Ovary (tissue), 7 donors: ENCODE measurements at regions not wholly inside any gene's neighbourhood (a gene's known extent, or its start where the extent isn't known, plus 50 kb on each side); places are given as distances from the start of the nearest gene placed in this dataset.
"Not testable (repeated sequence)": the region's sequence is repeated elsewhere in the genome, so short reads cannot be mapped to it uniquely, and the experiment has no call there.

Experiments
- DNase-seq, 5 donors: peaks; one replicate each; pipeline ENCODE4 v3.0.0-alpha.2; 2019 to 2020
- H3K27ac ChIP-seq, 2 donors: fragments of 200-600 bp; one replicate each; pipeline versions ENCODE4 v1.5.1 to v1.8.0; 2019 to 2022
- H3K27me3 ChIP-seq: fragments of 200-600 bp; one replicate; pipeline ENCODE4 v1.8.0; 2022
- H3K36me3 ChIP-seq: fragments of 200-600 bp; sonication (generic); one replicate; pipeline ENCODE4 v1.5.1; 2019
- H3K4me1 ChIP-seq: one replicate; pipeline ENCODE4 v1.8.1; 2013; ENCODE audit warnings: mild to moderate bottlenecking, moderate library complexity; ENCODE audit not compliant: insufficient read depth
- H3K4me3 ChIP-seq: fragments of 200-600 bp; sonication (generic); one replicate; pipeline ENCODE4 v1.5.1; 2017
- H3K9me3 ChIP-seq, 2 donors: fragments of 200-600 bp in 1 of 2; sonication (generic) in 1 of 2; one replicate each; pipeline versions ENCODE4 v1.5.1 to v1.8.1; 2013 to 2019; ENCODE audit warnings: mild to moderate bottlenecking in 1 of 2, moderate library complexity in 1 of 2
- EP300 ChIP-seq: sonication (generic); formaldehyde crosslinking; IDR thresholded peaks from one replicate; pipeline ENCODE4 v1.6.1; 2017; ENCODE audit warnings: antibody characterized with exemption
- POLR2A ChIP-seq: fragments of 450-650 bp; IDR thresholded peaks from one replicate; pipeline ENCODE4 v1.6.1; 2017; ENCODE audit warnings: antibody characterized with exemption, mild to moderate bottlenecking, moderate library complexity
- WGBS, 3 donors: extraction: QIAGEN DNeasy Blood & Tissue Kit in 1 of 3; methylation state at CpG; one replicate each; pipeline versions ENCODE4 v1.1.5 to v1.1.7; 2013 to 2017; 5-methylcytosine and 5-hydroxymethylcytosine counted together
- intact Hi-C, 4 donors: fragments of 100-400 bp; cut with DNase I; formaldehyde crosslinking; loops; one replicate each; pipeline versions ENCODE4 v1.11.0 to v1.15.1; 2022 to 2023
- TF ChIP-seq, protein P1 (sequence below), 3 donors: fragments of 450-650 bp in 2 of 3; fragments of 200-600 bp in 1 of 3; IDR thresholded peaks; one replicate each; pipeline versions ENCODE4 v1.5.1 to v1.8.0; 2016 to 2022; ENCODE audit warnings: antibody characterized with exemption in 3 of 3, mild to moderate bottlenecking in 1 of 3
- donor health status: DM: no; HTN: no; CAD: no; lungs with moderate emphysema.
- donor health status: DM: no; HTN: no; CAD: no.
- donor health status: Bipolar disorder and iron deficiency.
- donor health status: DM: no; HTN: no; CAD: no.
- donor health status: DM: yes; HTN: yes; CAD: no.

DNA sequence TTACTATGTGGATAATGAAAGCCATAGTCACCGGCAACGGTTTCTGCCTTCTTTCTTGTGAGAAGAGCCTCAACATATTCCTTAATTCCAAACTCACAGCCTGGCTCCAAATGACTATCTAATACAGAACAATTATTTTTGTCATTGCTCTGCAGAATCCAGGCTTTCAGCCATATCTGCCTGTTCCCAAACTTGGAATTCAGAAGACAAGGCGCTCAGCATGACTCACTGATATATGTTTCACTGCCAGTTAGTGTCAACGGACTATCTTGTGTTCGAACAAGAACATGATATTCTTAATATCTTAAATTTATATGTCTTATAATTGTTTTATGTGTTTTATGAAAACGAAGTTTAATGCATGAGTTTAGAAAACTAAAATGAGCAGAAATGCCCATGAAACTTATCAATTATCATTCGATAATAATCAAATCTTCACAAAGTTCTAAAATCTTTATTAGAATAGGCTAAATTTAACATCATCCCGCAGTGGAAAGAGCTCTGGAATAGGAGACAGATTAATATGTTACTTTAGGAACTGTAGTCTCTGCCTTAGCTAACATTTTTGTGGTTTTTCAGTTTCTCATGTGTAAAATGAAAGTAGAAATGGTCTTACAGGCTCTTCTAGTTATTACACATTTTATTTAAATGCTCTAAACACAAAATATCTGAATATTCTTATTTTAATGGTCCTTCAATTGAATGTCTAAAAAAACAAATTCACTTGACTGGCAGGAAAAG, 669.3 kb upstream of the GJE1 start:
- WGBS, 3 donors: 25 to 28% (median 27%) methylated on average over 8 of the region's 8 CpGs

DNA sequence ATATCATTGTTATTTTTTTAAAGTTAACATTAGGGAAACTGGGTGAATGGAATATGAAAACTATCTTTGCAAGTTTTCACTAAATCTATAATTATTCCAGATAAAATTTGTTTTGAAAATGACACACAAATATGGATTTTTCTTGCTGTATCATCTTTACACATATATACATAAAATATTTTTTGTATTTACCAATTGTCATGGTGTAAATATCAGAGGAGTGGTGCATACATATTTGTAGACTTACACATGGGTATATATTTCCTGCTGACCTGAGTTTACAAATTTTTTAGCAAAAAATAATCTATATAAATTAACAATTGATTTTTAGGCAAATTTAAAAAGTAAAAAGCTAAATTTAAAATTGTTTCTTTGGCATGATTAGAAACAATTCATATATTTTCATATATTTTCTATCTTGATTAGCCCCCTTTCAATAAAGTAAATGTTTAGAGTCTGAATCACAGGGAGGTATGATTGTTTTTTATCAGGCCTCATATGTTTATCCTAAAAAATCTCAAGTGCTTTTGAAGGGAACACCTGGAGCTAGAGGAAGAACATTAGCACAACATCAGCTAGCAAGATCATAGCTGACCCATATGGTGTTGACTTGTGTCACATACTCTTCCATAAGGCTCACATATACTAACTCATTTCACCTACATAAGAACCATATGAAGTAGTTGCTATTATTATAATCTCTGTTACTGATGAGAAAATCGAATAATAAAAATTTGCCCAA, 671.8 kb upstream of the GJE1 start:
- no peak overlapping the region for H3K4me3 ChIP-seq
- 96 to 98% (median 97%) methylated on average over 1 of the region's 1 CpG for WGBS, 3 donors
- H3K27ac ChIP-seq: no peak overlapping the region
- intact Hi-C loops: no loop called here
- no peaks in the 10 kb centered on the region for H3K4me1 ChIP-seq
- H3K27me3 ChIP-seq: no peaks in the 10 kb centered on the region
- no peak for TF ChIP-seq POLR2A
- no peak for TF ChIP-seq EP300
- TF ChIP-seq, protein P1, sequence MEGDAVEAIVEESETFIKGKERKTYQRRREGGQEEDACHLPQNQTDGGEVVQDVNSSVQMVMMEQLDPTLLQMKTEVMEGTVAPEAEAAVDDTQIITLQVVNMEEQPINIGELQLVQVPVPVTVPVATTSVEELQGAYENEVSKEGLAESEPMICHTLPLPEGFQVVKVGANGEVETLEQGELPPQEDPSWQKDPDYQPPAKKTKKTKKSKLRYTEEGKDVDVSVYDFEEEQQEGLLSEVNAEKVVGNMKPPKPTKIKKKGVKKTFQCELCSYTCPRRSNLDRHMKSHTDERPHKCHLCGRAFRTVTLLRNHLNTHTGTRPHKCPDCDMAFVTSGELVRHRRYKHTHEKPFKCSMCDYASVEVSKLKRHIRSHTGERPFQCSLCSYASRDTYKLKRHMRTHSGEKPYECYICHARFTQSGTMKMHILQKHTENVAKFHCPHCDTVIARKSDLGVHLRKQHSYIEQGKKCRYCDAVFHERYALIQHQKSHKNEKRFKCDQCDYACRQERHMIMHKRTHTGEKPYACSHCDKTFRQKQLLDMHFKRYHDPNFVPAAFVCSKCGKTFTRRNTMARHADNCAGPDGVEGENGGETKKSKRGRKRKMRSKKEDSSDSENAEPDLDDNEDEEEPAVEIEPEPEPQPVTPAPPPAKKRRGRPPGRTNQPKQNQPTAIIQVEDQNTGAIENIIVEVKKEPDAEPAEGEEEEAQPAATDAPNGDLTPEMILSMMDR (IDR thresholded peaks at IDR 0.05): no peak
- no peaks in the 10 kb centered on the region for H3K9me3 ChIP-seq
- DNase-seq: no peak
- H3K36me3 ChIP-seq: no peaks in the 10 kb centered on the region

More for the DNA sequence above, 669.3 kb upstream of the GJE1 start:
- Histone ChIP-seq H3K9me3 (no peaks in the 10 kb centered on the region), H3K36me3 (no peaks in the 10 kb centered on the region), H3K27ac (no peak overlapping the region), H3K4me3 (no peak overlapping the region), H3K27me3 (no peaks in the 10 kb centered on the region), H3K4me1 (no peaks in the 10 kb centered on the region)
- no peak for DNase-seq
- intact Hi-C loops: no loop called here
- TF ChIP-seq EP300 (no peak), POLR2A (no peak)
- TF ChIP-seq, protein P1 (IDR thresholded peaks at IDR 0.05): no peak

DNA sequence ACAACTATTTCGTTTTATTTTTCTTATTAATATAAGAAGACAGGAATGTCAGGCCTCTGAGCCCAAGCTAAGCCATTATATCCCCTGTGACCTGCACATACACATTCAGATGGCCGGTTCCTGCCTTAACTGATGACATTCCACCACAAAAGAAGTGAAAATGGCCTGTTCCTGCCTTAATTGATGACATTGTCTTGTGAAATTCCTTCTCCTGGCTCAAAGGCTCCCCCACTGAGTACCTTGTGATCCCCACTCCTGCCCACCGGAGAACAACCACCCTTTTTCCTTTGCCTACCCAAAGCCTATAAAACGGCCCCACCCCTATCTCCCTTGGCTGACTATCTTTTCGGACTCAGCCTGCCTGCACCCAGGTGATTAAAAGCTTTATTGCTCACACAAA, 672.5 kb upstream of the GJE1 start:
- intact Hi-C loops, H3K9me3 ChIP-seq, H3K4me1 ChIP-seq, H3K27ac ChIP-seq, H3K27me3 ChIP-seq, H3K36me3 ChIP-seq, H3K4me3 ChIP-seq, DNase-seq: not testable (repeated sequence)
- WGBS, 3 donors: 87 to 90% (median 87%) methylated on average over 5 of the region's 5 CpGs

DNA sequence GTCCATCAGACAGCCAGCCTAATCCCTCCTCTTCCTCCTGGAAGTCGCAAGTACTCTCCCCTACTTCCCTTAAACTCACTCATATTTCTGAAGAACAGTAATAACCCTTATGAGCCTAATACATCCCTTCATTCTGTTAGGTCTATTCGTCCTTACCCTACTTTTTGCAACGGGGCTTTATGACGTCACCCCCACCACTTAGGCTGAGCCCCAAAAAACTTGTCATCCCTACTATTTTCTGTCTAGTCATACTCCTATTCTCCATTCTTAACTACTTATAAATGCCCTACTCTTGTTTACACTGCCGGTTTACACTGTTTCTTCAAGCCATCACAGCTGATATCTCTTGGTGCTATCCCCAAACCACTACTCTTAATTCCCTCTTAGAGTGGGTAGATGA, 674.7 kb upstream of the GJE1 start:
- 94 to 97% (median 95%) methylated on average over 5 of the region's 5 CpGs for WGBS, 3 donors
- H3K4me1 ChIP-seq, H3K27me3 ChIP-seq, H3K4me3 ChIP-seq, H3K27ac ChIP-seq, intact Hi-C loops, DNase-seq, H3K9me3 ChIP-seq, H3K36me3 ChIP-seq: not testable (repeated sequence)

DNA sequence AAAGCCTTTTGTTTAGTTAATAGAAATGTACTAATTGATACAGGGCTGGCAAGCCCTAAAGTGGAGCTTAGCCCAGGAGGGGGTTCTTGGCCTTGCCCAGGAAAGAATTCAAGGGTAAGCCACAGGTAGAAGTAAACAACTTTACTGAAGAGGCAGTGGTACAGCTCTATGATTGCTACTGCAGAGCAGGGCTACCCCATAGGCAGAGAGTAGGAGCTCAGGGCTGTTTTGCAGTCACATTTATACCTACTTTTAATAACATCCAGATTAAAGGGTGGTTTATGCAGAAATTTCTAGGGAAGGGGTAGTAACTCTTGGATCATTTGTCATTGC, 680.4 kb upstream of the GJE1 start:
- H3K27me3 ChIP-seq: no peaks in the 10 kb centered on the region
- H3K36me3 ChIP-seq: no peaks in the 10 kb centered on the region
- intact Hi-C loops: no loop called here
- peaks cover 1% of the 10 kb centered on the region for H3K4me1 ChIP-seq
- H3K27ac ChIP-seq: no peak overlapping the region
- TF ChIP-seq EP300: no peak
- TF ChIP-seq, protein P1 (IDR thresholded peaks at IDR 0.05): no peak
- TF ChIP-seq POLR2A: no peak
- no peak for DNase-seq
- no peak overlapping the region for H3K4me3 ChIP-seq
- H3K9me3 ChIP-seq: no peaks in the 10 kb centered on the region
